ENCODE measurements at regions not wholly inside any gene's neighbourhood (a gene's known extent, or its start where the extent isn't known, plus 50 kb on each side); places are given as distances from the start of the nearest gene placed in this dataset.

GRCh38 chr3:161851941-161852566 lies 355.4 kb downstream of the OTOL1 start:
- TF ChIP-seq CTCF (IDR thresholded peaks at IDR 0.05 in 2 of 3, conservative IDR thresholded peaks at IDR 0.05 in 1 of 3; ENCODE audit: borderline replicate concordance in 1 of 3, insufficient read depth in 1 of 3, low read depth in 2 of 3, low read length in 2 of 3) = peak; percentile 48 to 84 (median 81); a peak in 5 of 6 replicates
- no peak for TF ChIP-seq YY1 (IDR thresholded peaks at IDR 0.05; ENCODE audit: extremely low read depth, insufficient replicate concordance, low read depth, low read length)
- TF ChIP-seq POLR2AphosphoS5 (IDR thresholded peaks at IDR 0.05; ENCODE audit: low read depth, low read length) = no peak
- no peak for TF ChIP-seq ATF3 (IDR thresholded peaks at IDR 0.05)
- TF ChIP-seq TCF7L2 (IDR thresholded peaks at IDR 0.05; ENCODE audit: borderline replicate concordance, extremely low read depth, insufficient read depth, insufficient read length) = no peak
- TF ChIP-seq REST (IDR thresholded peaks at IDR 0.05; ENCODE audit: low read depth) = no peak
- no peak for TF ChIP-seq ZNF274 (IDR thresholded peaks at IDR 0.05; ENCODE audit: low read depth, low read length)

All from HCT116 (cell line).